ENCODE measurements at regions not wholly inside any gene's neighbourhood (a gene's known extent, or its start where the extent isn't known, plus 50 kb on each side); places are given as distances from the start of the nearest gene placed in this dataset.

- DNase-seq (ENCODE audit: low read depth in 2 of 2) = no peak
Measured at GRCh38 chr13:73901324-73902068, 232.7 kb downstream of the KLF12 start.

DNA sequence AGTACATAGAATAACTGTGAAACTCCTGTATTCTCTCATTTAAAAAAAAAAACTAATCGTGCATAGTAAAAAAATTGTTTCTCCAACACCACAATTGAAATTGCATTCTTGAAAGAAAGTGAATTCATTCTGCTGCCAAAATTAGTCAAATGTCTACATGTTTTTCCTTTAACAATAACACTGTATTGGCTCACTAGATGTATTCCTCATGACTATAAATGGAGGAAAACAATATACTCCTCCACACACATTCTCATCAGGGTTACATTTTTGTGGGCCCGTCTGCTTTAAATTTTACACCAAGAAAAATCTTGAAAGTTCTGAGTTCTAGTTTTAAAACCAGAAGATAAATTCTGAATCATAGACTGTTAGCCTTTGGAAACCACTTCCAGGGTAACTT, 233.6 kb downstream of the KLF12 start:
- no peak for DNase-seq (ENCODE audit: low read depth in 2 of 2)

DNA sequence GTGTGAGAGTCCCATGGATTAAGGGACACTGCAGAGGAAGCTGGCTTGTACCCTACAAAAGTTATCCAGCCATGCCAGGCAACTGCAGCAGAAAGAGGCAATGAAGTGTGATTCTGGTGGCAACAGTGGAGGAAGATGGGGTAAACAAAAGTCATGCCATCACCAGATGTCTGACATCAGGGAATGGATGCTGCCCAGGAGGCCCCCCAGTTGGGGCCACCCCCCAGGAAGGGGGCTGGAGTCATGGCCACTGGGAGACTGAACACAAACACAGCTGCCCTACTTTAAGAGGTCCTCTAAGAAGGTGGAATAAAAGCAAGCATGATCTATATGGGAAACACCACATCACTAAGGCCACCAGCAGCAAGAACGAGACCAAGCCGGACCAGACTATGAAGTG, 235.3 kb downstream of the KLF12 start:
- no peak for DNase-seq (ENCODE audit: low read depth in 2 of 2)

GRCh38 chr13:73898276-73898675, 235.9 kb downstream of the KLF12 start:
- no peak for DNase-seq (ENCODE audit: low read depth in 2 of 2)

GRCh38 chr13:73894995-73895571, 239.1 kb downstream of the KLF12 start:
- DNase-seq (ENCODE audit: low read depth in 2 of 2) = no peak

DNA sequence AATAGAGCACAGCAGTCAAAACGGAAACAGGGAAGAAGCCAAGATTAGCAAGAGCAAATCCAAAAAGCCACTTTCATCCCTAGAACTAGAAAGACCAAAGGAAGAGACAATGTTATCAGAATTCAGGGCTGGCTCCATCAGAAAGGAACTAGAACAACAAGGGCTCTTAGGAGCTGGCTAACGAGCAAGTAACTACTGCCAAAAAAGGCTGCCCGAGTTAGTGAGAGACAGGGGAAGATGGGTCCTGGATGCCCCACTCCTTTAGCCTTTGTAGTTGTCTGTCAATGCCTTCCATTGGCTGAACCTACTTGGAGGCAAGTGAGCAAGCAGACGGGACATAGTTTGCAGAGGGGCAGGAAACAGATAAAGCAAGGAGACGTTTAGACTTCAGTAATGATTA, 240.4 kb downstream of the KLF12 start:
- no peak for DNase-seq (ENCODE audit: low read depth in 2 of 2)

DNA sequence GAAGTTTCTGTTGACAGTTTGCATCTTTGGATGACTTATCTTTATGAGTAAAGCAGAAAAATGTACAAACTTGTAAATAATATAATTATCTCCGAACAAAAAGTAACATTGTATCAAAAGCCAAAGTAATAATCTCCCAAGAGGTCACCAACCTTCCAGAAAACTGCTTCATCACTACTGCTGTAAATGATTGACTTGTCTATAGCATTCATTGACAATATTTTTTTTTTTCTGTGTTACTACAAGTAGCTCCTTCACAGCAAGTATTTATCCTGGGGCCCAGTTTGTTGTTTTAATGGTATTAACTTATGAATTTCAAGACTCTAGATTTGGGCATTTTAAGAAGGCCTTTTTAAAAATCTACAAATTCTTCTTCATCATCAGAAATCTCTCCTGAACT, 242.4 kb downstream of the KLF12 start:
- DNase-seq (ENCODE audit: low read depth in 2 of 2) = no peak

DNA sequence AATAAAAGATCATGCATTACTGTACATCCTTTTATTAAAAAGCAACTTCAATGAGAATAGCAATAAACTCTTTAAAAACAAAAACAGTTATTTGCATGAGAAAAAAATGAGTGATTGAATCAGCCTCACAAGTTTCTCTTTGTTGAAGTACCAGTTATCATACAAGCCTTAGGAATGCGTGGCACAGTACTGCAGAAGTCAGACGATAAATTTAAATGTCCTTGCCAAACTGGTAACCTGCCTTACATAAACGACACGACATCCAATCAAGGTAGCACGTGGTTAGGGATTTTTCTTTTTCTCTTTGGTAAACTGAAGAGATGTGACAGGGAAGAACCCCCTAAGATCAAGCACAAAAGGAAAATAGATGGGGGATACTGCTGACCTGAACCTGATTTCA, 251.0 kb downstream of the KLF12 start:
- no peak for DNase-seq (ENCODE audit: low read depth in 2 of 2)

- peak in 1 of 2 donors; percentile 67 for DNase-seq (ENCODE audit: low read depth in 2 of 2)
Measured at GRCh38 chr13:73880365-73880764, 253.8 kb downstream of the KLF12 start.

DNA sequence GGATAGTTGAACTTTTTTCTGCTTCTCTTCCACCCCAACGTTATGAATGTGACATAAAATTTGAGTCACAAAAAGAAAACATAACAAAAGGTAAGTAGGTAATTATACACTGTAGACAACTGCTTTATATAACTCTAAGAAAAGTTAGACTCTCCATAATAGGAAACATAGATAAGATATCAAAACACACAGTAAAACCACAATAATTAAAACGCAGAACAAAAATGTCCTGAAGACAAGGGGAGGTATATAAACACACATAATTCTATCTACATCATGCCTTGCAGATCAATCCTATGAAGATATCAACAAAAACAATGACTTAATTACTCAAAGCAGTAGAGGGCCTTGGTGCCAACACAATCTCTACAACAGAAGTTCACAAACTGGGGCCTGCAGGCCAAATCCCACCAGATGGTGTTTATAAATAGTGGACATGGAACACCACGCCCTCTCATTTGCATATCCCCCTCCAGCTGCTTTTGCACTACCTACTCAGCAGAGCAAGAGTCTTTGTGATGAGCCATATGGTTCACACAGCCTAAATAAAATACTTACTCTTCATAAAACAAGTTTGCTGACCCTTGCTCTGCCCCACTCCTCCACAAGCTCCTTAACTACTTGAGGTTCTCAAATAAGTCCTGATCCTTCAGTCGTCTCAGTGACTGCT, 254.7 kb downstream of the KLF12 start:
- no peak for DNase-seq (ENCODE audit: low read depth in 2 of 2)

DNA sequence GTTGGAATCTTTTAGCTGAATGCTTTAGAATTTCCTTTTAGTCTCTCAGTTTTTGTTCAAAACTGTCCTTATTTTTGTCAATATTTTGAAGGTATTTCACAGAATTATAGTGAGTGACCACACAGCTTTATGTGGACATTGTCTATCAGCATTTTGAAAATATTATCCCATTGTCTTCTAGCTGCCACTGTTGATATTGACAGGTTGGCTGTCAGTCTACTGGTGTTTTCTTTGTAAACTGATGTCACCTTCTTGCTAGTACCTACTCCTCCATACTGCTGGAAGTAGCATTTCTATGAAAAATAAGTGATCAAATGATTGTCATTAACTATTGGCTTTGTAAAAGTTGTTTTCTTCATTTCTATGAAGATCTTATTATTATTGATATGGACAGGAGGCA, 256.8 kb downstream of the KLF12 start:
- DNase-seq (ENCODE audit: low read depth in 2 of 2) = no peak

GRCh38 chr13:73876323-73876722, 257.9 kb downstream of the KLF12 start:
- DNase-seq (ENCODE audit: low read depth in 2 of 2) = no peak

DNA sequence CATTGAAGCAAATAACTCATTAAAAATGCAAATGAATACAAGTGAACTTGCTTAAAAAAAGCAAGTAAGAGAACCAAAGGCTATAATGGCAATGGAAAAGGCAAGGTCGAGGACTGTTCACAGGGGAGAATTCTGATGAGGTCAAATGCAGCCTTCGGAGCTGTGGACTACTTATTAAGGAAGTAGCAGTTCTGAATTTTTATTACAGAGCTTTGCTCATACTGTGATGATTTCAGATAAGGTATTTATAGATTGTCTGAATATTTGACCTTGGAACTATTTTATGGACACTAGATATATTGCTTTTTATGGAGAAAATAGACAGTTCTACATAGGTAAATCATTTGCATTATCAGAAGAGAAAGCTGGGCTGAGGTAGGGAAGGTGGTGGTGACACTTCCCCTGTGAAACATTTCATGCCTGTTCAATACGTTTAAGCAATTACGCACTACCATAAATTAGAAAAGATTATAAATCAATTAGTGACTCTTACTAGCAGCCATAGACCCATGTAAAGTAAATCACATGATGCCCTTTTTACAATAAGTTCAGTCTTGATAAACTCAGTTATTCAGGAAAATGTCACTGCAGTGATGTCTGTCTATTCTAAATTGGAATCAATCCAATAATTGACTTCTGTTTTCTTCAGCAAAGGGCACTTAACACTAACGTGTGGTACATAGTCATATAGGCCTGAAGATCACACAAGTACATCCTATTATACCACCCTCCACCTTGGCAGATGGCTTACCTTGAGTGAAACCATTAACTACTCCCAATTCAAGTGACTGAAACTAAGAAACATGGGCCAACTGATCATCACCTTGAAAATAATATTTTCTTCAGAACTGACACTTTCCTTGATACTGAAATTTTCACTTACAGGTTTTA, 260.0 kb downstream of the KLF12 start:
- no peak for DNase-seq (ENCODE audit: low read depth in 2 of 2)

DNA sequence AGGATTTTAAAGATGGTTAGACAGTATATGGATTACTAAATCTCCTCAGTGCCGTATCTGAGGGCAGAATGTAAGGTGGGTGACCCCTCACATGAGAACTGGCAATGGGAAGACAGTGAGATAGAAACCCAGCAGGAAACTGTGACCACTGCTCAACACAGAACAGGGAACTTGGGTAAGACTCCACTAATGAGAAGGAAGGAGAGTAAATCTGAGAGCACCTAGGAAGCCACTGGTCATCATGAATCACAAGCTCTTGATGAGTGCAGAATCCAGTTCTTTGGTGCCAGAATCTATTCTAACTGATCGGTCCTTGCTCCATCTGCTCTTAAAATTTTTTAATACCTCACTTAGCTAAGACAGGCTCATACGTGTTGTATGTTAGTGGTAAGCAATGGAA, 261.8 kb downstream of the KLF12 start:
- DNase-seq (ENCODE audit: low read depth in 2 of 2) = no peak

DNA sequence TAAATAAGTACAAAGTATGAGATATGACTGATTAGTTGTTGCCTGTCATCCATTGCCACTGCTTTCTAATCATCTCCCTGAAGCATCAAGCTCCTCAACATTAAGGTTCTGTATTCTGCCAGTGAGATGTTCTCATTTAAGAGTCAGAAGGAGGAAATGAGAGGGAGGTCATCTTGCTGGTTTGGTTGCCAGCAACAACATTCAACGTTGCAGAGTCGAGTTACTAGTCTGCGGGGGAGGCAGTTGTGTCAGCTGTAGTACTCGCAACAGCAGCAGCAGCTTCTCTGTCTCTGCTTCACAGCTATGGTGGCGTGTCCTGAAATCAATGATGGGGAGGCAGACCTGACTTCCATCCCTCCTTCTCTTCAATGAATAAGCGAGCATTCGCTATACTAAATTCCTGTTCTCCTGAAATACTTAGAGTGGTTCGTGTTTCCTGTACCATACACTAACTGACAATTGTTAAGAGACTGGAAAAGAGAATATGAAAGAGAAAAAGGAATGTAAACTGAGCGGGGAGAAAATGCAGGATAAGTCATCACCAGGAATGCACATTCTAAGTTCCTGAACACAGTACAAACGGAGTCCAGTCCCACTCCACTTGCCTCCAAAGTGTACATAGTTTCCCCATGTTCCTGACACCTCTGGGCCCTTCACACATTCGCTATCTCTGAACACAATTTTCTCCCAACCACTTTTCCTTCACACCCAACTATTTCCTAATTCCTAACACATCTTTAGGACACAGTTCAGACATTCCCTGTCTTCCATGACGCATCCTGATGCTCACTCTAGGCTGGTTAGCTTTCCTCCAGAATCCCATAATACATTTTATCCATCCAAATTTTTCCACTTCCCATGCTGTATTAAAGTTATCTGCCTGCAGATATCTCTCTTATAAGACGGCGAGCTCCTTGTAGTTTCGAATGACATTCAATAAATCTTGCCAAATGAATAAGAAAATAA, 263.0 kb downstream of the KLF12 start:
- DNase-seq (ENCODE audit: low read depth in 2 of 2) = peak in 1 of 2 donors; percentile 50

GRCh38 chr13:73870036-73870741, 264.0 kb downstream of the KLF12 start:
- no peak for DNase-seq (ENCODE audit: low read depth in 2 of 2)

- DNase-seq (ENCODE audit: low read depth in 2 of 2) = no peak
Measured at GRCh38 chr13:73865027-73865426, 269.2 kb downstream of the KLF12 start.

- no peak for DNase-seq (ENCODE audit: low read depth in 2 of 2)
Measured at GRCh38 chr13:73861136-73861535, 273.1 kb downstream of the KLF12 start.

GRCh38 chr13:73860501-73860900, 273.7 kb downstream of the KLF12 start:
- DNase-seq (ENCODE audit: low read depth in 2 of 2) = no peak

DNA sequence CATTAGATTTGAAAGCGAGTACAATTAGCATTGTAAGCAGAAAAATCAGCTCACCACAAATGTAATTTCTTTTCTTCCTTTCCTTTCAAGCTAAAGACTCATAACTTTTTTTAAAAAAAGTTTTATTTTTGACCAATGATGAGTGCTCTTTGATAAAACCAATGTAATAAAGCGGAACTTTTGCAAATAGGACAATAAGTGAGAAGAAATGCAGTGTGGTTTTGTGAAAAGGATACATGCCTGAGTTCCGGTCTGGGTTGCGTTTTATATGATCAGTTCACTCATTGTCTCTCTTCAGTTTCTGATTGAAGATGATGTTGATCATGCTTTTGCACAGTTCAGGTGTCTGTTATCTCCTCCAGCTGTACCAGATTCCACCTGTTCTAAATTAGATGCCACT, 274.4 kb downstream of the KLF12 start:
- no peak for DNase-seq (ENCODE audit: low read depth in 2 of 2)

Measured in lung microvascular endothelial cell (primary cell).